Stimulated activated naive B cell treated with anti-CD40 and anti-IgM and Interleukin-4, amounts not matched to agents 10 μg/mL and 1 μg/mL and 100 μg/mL, for 72 hours (primary cell): ENCODE measurements at regions not wholly inside any gene's neighbourhood (a gene's known extent, or its start where the extent isn't known, plus 50 kb on each side); places are given as distances from the start of the nearest gene placed in this dataset.
"Not testable (repeated sequence)": the region's sequence is repeated elsewhere in the genome, so short reads cannot be mapped to it uniquely, and the experiment has no call there.

Experiments
- ATAC-seq, 2 donors: fragments of 150-1000 bp; cut with Tn5 transposase; replicated peaks; 2 replicates each; pipeline ENCODE4 v1.10.0; 2021; ENCODE audit warnings: moderate library complexity in 1 of 2
- DNase-seq: peaks from one replicate; pipeline ENCODE4 v3.0.0; 2021
- H3K27ac Mint-ChIP-seq: one replicate; pipeline ENCODE4 v1.8.0; 2022; ENCODE audit warnings: mild to moderate bottlenecking, mixed read lengths
- H3K27me3 Mint-ChIP-seq, 2 donors: one replicate each; pipeline ENCODE4 v1.8.0; 2022; ENCODE audit warnings: mixed read lengths in 2 of 2
- H3K36me3 Mint-ChIP-seq, 2 donors: one replicate each; pipeline ENCODE4 v1.8.0; 2022; ENCODE audit warnings: mixed read lengths in 2 of 2, mild to moderate bottlenecking in 1 of 2
- H3K4me1 Mint-ChIP-seq, 2 donors: one replicate each; pipeline ENCODE4 v1.8.0; 2022; ENCODE audit warnings: mixed read lengths in 2 of 2, mild to moderate bottlenecking in 1 of 2
- H3K4me3 Mint-ChIP-seq, 2 donors: one replicate each; pipeline ENCODE4 v1.8.0; 2022; ENCODE audit warnings: mild to moderate bottlenecking in 2 of 2, mixed read lengths in 2 of 2, moderate library complexity in 1 of 2
- H3K9me3 Mint-ChIP-seq, 2 donors: one replicate each; pipeline ENCODE4 v1.8.0; 2022; ENCODE audit warnings: mixed read lengths in 2 of 2, mild to moderate bottlenecking in 1 of 2

GRCh38 chr17:56708220-56708558, 114.7 kb downstream of the NOG start:
- Mint-ChIP-seq H3K4me3 (no peak overlapping the region), H3K36me3 (no peaks in the 10 kb centered on the region), H3K27ac (no peak overlapping the region), H3K9me3 (peaks cover 0 to 2% of the 10 kb centered on the region in 2 donors), H3K4me1 (no peaks in the 10 kb centered on the region), H3K27me3 (peaks cover 2 to 6% of the 10 kb centered on the region in 2 donors)
- DNase-seq: no peak
- ATAC-seq: no peak

GRCh38 chr17:56708670-56709410, 115.3 kb downstream of the NOG start:
- DNase-seq: no peak
- no peak for ATAC-seq
- no peak overlapping the region for H3K4me3 Mint-ChIP-seq
- no peak overlapping the region for H3K27ac Mint-ChIP-seq
- H3K9me3 Mint-ChIP-seq: peaks cover 0 to 2% of the 10 kb centered on the region in 2 donors
- no peaks in the 10 kb centered on the region for H3K4me1 Mint-ChIP-seq
- H3K36me3 Mint-ChIP-seq: no peaks in the 10 kb centered on the region
- H3K27me3 Mint-ChIP-seq: peaks cover 0 to 6% of the 10 kb centered on the region in 2 donors

- H3K9me3 Mint-ChIP-seq: peaks cover 0 to 2% of the 10 kb centered on the region in 2 donors
- H3K4me1 Mint-ChIP-seq: no peaks in the 10 kb centered on the region
- H3K27ac Mint-ChIP-seq: no peak overlapping the region
- peaks cover 0 to 6% of the 10 kb centered on the region in 2 donors for H3K27me3 Mint-ChIP-seq
- DNase-seq (no peak), ATAC-seq (no peak)
- no peak overlapping the region for H3K4me3 Mint-ChIP-seq
- no peaks in the 10 kb centered on the region for H3K36me3 Mint-ChIP-seq
Measured at GRCh38 chr17:56710986-56711385, 117.5 kb downstream of the NOG start.

- H3K4me1 Mint-ChIP-seq: no peaks in the 10 kb centered on the region
- no peak overlapping the region for H3K4me3 Mint-ChIP-seq
- DNase-seq (peak; percentile 58), ATAC-seq (peak; percentile 97 to 99)
- no peaks in the 10 kb centered on the region for H3K36me3 Mint-ChIP-seq
- peaks cover 0 to 2% of the 10 kb centered on the region in 2 donors for H3K9me3 Mint-ChIP-seq
- H3K27ac Mint-ChIP-seq: no peak overlapping the region
- H3K27me3 Mint-ChIP-seq: peaks cover 0 to 6% of the 10 kb centered on the region in 2 donors
Measured at GRCh38 chr17:56715613-56716357, 117.9 kb downstream of the C17orf67 start.

GRCh38 chr17:56717471-56717870, 116.2 kb downstream of the C17orf67 start:
- Mint-ChIP-seq H3K4me1 (no peaks in the 10 kb centered on the region), H3K9me3 (no peaks in the 10 kb centered on the region), H3K36me3 (no peaks in the 10 kb centered on the region), H3K4me3 (no peak overlapping the region), H3K27me3 (no peaks in the 10 kb centered on the region), H3K27ac (no peak overlapping the region)
- no peak for ATAC-seq
- DNase-seq: no peak

GRCh38 chr17:56718515-56718914, 115.2 kb downstream of the C17orf67 start:
- no peaks in the 10 kb centered on the region for H3K9me3 Mint-ChIP-seq
- no peak for DNase-seq
- H3K36me3 Mint-ChIP-seq: no peaks in the 10 kb centered on the region
- H3K4me3 Mint-ChIP-seq: no peak overlapping the region
- no peak for ATAC-seq
- no peaks in the 10 kb centered on the region for H3K4me1 Mint-ChIP-seq
- no peaks in the 10 kb centered on the region for H3K27me3 Mint-ChIP-seq
- H3K27ac Mint-ChIP-seq: no peak overlapping the region

- H3K9me3 Mint-ChIP-seq: no peaks in the 10 kb centered on the region
Measured at GRCh38 chr17:56723421-56723820, 110.3 kb downstream of the C17orf67 start.

GRCh38 chr17:56724664-56725063, 109.1 kb downstream of the C17orf67 start:
- Mint-ChIP-seq H3K27ac (no peak overlapping the region), H3K4me3 (no peak overlapping the region), H3K9me3 (no peaks in the 10 kb centered on the region), H3K27me3 (no peaks in the 10 kb centered on the region), H3K4me1 (no peaks in the 10 kb centered on the region), H3K36me3 (no peaks in the 10 kb centered on the region)
- DNase-seq (no peak), ATAC-seq (no peak)

More at GRCh38 chr17:56723421-56723820, 110.3 kb downstream of the C17orf67 start:
- ATAC-seq (no peak), DNase-seq (no peak)
- Mint-ChIP-seq H3K36me3 (no peaks in the 10 kb centered on the region), H3K27ac (no peak overlapping the region), H3K4me1 (no peaks in the 10 kb centered on the region), H3K27me3 (no peaks in the 10 kb centered on the region), H3K4me3 (no peak overlapping the region)

GRCh38 chr17:56725144-56725543, 108.6 kb downstream of the C17orf67 start:
- Mint-ChIP-seq H3K9me3 (no peaks in the 10 kb centered on the region), H3K4me1 (no peaks in the 10 kb centered on the region)

GRCh38 chr17:56727876-56728617, 105.7 kb downstream of the C17orf67 start:
- no peaks in the 10 kb centered on the region for H3K4me1 Mint-ChIP-seq
- ATAC-seq: no peak
- H3K4me3 Mint-ChIP-seq: no peak overlapping the region
- peaks cover 0 to 2% of the 10 kb centered on the region in 2 donors for H3K9me3 Mint-ChIP-seq
- no peak overlapping the region for H3K27ac Mint-ChIP-seq
- H3K36me3 Mint-ChIP-seq: no peaks in the 10 kb centered on the region
- peaks cover 5 to 7% of the 10 kb centered on the region in 2 donors for H3K27me3 Mint-ChIP-seq
- DNase-seq: no peak

More at GRCh38 chr17:56725144-56725543, 108.6 kb downstream of the C17orf67 start:
- ATAC-seq (no peak), DNase-seq (no peak)
- Mint-ChIP-seq H3K27ac (no peak overlapping the region), H3K4me3 (no peak overlapping the region), H3K27me3 (no peaks in the 10 kb centered on the region), H3K36me3 (no peaks in the 10 kb centered on the region)

- H3K9me3 Mint-ChIP-seq, ATAC-seq: not testable (repeated sequence)
Measured at GRCh38 chr17:56731096-56731495, 102.6 kb downstream of the C17orf67 start.

GRCh38 chr17:56733833-56734232, 99.9 kb downstream of the C17orf67 start:
- ATAC-seq (no peak), DNase-seq (no peak)
- Mint-ChIP-seq H3K27me3 (peaks cover 5 to 7% of the 10 kb centered on the region in 2 donors), H3K9me3 (peaks cover 0 to 2% of the 10 kb centered on the region in 2 donors), H3K36me3 (no peaks in the 10 kb centered on the region), H3K4me1 (no peaks in the 10 kb centered on the region), H3K27ac (no peak overlapping the region), H3K4me3 (no peak overlapping the region)

More at GRCh38 chr17:56731096-56731495, 102.6 kb downstream of the C17orf67 start:
- not testable (repeated sequence) for H3K36me3 Mint-ChIP-seq, H3K4me1 Mint-ChIP-seq, DNase-seq, H3K4me3 Mint-ChIP-seq, H3K27ac Mint-ChIP-seq, H3K27me3 Mint-ChIP-seq

GRCh38 chr17:56735842-56736241, 97.9 kb downstream of the C17orf67 start:
- H3K4me3 Mint-ChIP-seq: no peak overlapping the region
- H3K27me3 Mint-ChIP-seq: peaks cover 5 to 7% of the 10 kb centered on the region in 2 donors
- peaks cover 0 to 2% of the 10 kb centered on the region in 2 donors for H3K9me3 Mint-ChIP-seq
- DNase-seq (no peak), ATAC-seq (no peak)
- no peaks in the 10 kb centered on the region for H3K36me3 Mint-ChIP-seq
- no peak overlapping the region for H3K27ac Mint-ChIP-seq
- H3K4me1 Mint-ChIP-seq: no peaks in the 10 kb centered on the region

GRCh38 chr17:56737421-56738161, 96.1 kb downstream of the C17orf67 start:
- ATAC-seq (no peak), DNase-seq (no peak)
- H3K9me3 Mint-ChIP-seq: no peaks in the 10 kb centered on the region
- no peaks in the 10 kb centered on the region for H3K27me3 Mint-ChIP-seq
- H3K36me3 Mint-ChIP-seq: no peaks in the 10 kb centered on the region
- no peak overlapping the region for H3K4me3 Mint-ChIP-seq
- H3K4me1 Mint-ChIP-seq: no peaks in the 10 kb centered on the region
- no peak overlapping the region for H3K27ac Mint-ChIP-seq
